ENCODE measurements at regions not wholly inside any gene's neighbourhood (a gene's known extent, or its start where the extent isn't known, plus 50 kb on each side); places are given as distances from the start of the nearest gene placed in this dataset.

DNA sequence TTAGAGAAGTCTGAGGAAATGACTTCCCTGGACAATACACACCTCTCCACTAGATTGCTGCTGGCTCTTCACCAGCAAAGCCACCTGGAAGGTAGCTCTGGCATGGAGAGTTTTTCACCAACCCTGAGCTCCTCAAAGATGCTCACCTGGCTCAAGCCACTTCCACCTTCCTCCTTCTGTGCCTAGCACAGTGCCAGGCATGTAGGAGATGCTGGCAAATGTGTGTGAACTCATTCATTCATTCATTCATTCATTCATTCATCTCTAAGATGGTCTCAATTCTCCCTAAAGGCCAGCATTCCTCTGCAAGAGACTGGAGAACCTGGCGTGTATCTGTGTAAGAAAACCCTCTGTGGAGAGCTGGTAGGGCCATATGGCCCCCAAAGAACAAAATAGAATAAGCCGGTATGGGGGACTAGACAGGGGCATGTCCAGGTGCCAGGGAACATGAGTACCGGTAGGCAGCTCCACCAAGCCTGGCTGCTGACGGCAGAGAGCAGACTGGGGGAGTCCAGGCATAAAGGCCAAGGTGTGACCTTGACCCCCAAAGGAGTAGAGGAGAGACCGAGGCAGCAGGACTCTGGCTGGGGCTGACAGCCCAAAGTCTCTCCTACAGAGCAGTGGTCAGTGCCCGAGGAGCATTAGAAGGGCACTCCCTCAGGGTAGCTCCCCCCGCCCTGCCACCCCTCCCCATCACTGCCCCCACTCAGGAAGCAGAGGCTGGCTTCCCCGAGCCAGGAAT, 132.2 kb upstream of the TNRC6C start:
- H3K27ac ChIP-seq = no peak overlapping the region
- TF ChIP-seq, protein P1, sequence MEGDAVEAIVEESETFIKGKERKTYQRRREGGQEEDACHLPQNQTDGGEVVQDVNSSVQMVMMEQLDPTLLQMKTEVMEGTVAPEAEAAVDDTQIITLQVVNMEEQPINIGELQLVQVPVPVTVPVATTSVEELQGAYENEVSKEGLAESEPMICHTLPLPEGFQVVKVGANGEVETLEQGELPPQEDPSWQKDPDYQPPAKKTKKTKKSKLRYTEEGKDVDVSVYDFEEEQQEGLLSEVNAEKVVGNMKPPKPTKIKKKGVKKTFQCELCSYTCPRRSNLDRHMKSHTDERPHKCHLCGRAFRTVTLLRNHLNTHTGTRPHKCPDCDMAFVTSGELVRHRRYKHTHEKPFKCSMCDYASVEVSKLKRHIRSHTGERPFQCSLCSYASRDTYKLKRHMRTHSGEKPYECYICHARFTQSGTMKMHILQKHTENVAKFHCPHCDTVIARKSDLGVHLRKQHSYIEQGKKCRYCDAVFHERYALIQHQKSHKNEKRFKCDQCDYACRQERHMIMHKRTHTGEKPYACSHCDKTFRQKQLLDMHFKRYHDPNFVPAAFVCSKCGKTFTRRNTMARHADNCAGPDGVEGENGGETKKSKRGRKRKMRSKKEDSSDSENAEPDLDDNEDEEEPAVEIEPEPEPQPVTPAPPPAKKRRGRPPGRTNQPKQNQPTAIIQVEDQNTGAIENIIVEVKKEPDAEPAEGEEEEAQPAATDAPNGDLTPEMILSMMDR (IDR thresholded peaks at IDR 0.05) = no peak
- TF ChIP-seq ZFX (IDR thresholded peaks at IDR 0.05; ENCODE audit: borderline replicate concordance) = no peak

DNA sequence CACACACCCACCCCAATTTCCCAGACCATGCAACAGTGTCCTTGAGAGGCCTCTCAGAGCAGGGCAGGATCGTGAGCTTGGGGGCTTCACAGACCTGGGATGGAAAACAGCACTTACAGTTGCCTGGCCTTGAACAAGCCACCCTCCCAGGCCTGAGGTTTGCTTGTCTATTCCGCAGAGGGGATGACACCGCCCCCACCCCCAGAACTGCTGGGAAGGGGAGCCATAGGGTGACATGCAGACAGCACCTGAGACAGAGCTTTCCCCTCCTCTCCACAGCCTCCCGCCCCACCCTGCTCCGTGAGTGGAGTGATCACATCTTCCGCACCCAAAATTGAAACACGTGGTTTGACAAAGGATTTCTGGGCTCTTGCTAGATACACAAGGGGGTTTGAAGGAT, 131.5 kb upstream of the TNRC6C start:
- no peak for TF ChIP-seq ZFX (IDR thresholded peaks at IDR 0.05; ENCODE audit: borderline replicate concordance)
- TF ChIP-seq, protein P1 (IDR thresholded peaks at IDR 0.05) = no peak
- H3K27ac ChIP-seq = no peak overlapping the region

GRCh38 chr17:77827511-77827910, 131.0 kb upstream of the TNRC6C start:
- TF ChIP-seq, protein P1 (IDR thresholded peaks at IDR 0.05) = no peak
- no peak for TF ChIP-seq ZFX (IDR thresholded peaks at IDR 0.05; ENCODE audit: borderline replicate concordance)
- no peak overlapping the region for H3K27ac ChIP-seq

DNA sequence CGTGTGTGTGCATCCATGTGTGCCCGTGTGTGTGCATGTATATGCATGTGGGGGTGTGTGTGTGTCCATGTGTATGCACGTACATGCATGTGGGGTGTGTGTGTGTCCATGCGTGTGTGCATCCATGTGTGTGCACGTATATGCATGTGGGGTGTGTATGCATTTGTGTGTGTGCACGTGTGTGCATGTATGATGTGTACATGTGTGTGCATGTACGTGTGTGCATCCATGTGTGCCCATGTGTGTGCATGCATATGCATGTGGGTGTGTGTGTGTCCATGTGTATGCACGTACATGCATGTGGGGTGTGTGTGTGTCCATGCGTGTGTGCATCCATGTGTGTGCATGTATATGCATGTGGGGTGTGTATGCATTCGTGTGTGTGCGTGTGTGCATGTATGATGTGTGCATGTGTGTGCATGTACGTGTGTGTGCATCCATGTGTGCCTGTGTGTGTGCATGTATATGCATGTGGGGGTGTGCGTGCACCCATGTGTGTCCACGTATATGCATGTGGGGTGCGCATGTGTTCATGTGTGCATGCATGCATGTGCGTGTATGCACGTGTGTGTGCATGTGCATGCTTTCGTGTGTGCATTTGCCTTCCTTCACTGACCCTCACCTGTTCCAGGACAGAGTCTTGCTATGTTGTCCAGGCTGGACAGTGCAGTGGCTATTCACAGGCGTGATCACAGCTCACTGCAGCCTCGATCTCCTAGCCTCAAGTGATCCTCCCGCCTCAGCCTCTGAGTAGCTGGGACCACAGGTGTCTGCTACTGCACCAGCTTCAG, 129.6 kb upstream of the TNRC6C start:
- TF ChIP-seq, protein P1 (IDR thresholded peaks at IDR 0.05) = no peak
- TF ChIP-seq ZFX (IDR thresholded peaks at IDR 0.05; ENCODE audit: borderline replicate concordance) = no peak
- H3K27ac ChIP-seq = no peak overlapping the region

- TF ChIP-seq, protein P1 (IDR thresholded peaks at IDR 0.05) = no peak
- TF ChIP-seq ZFX (IDR thresholded peaks at IDR 0.05; ENCODE audit: borderline replicate concordance) = no peak
- no peak overlapping the region for H3K27ac ChIP-seq
These were observed 128.4 kb upstream of the TNRC6C start for GRCh38 chr17:77829843-77830799.

GRCh38 chr17:77830816-77831473, 127.6 kb upstream of the TNRC6C start:
- TF ChIP-seq, protein P1 (IDR thresholded peaks at IDR 0.05) = no peak
- no peak for TF ChIP-seq ZFX (IDR thresholded peaks at IDR 0.05; ENCODE audit: borderline replicate concordance)
- no peak overlapping the region for H3K27ac ChIP-seq

Data from 22Rv1 (cell line).